ENCODE measurements at regions not wholly inside any gene's neighbourhood (a gene's known extent, or its start where the extent isn't known, plus 50 kb on each side); places are given as distances from the start of the nearest gene placed in this dataset.

DNA sequence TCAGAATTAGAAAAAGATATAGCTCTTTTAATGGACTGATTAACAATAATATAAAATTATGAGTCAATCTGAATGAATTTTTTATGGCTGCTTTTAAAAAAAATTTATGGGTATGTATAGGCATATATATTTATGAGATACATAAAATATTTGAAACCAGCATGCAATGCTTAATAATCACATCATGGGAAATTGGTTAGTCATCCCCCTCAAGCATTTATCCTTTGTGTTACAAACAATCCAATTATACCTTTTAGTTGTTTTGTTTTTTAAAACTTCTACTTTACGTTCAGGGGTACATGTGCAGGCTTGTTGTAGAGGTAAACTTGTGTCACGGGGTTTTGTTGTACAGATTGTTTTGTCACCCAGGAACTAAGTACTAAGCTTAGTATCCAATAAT, 63.4 kb upstream of the HMGCLL1 start:
- no peak for DNase-seq (ENCODE audit: low read depth)

DNA sequence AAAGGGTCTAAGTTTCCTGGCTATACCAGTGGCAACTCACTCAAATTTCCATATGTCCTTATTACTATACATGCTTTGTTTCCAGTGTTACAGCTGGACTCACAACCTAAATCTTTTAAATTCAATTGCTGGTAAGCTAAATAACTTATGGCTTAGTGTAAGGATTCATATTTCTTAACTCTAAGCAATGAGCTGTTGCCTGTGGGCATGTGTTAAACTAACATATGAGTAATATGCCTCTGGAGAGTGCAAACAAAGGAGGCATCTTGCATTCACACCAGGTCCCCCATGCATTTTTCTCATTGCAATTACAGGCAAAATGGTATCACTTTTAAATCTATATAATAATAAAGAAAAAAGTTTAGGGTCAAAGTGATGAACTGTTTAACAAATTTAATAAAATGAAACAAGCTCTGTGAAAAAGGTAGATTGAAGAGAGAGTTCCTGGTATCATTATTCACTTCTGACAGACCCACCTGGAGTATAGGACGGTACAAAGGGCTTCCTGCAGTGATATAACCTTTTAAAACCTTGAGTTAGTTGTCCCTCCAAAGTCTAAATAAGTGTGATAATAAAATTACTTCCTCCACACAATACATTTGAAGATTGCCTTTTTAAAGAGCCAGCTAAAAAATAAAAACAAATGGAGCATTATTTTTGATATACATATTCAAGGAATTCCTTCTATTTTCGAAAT, 57.6 kb upstream of the HMGCLL1 start:
- peak; percentile 55 for DNase-seq (ENCODE audit: low read depth)

DNA sequence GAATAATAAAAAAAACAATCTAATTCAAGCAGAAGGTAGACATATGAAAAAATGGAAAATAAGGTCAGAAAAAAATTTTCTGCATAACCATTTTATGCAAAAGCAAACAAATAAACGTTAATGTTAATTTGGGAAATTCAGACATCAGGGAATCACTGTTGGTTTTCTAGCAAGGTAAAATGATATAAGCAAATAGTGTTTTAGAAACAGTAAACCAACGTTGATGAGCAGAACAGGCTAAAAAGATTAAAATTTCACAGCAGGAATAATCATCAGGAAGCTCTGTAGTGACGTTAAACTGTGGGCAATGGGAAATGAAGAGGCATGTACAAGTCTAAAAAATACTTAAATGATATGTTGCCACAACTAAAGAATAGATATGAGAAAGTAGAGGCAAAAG, 54.5 kb upstream of the HMGCLL1 start:
- DNase-seq (ENCODE audit: low read depth) = no peak

DNA sequence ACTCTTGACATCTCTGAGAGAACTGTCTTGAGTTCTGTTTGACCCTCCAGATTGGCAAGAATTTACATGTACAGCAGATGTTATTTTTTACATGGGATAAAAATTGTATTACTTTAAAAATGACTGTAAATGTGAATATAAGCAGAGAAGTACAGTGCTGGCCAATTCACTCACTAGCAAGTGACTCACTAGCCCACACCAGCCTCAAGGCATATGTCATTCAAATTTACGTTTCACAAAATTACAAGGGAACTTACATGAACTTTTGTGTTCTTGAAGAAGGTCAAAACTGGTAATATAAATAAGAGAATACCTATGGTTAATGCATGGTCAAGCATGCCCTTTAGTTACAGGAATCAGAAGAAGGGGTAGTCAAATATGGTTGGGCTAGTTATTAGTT, 54.0 kb upstream of the HMGCLL1 start:
- DNase-seq (ENCODE audit: low read depth) = no peak
